Transverse colon (tissue), 4 donors: ENCODE measurements at regions not wholly inside any gene's neighbourhood (a gene's known extent, or its start where the extent isn't known, plus 50 kb on each side); places are given as distances from the start of the nearest gene placed in this dataset.

Experiments
- DNase-seq: peaks from one replicate; pipeline ENCODE4 v3.0.0-alpha.2; 2019
- H3K27ac ChIP-seq, 4 donors: fragments of 200-600 bp; sonication (generic); 2 replicates each; pipeline ENCODE4 v1.5.1; 2016 to 2018; ENCODE audit warnings: inconsistent platforms in 4 of 4
- H3K27me3 ChIP-seq: fragments of 200-600 bp; sonication (generic); 2 replicates; pipeline ENCODE4 v1.5.1; 2017; ENCODE audit warnings: inconsistent platforms
- H3K36me3 ChIP-seq, 4 donors: fragments of 200-600 bp; sonication (generic); 2 replicates each; pipeline ENCODE4 v1.5.1; 2017 to 2019; ENCODE audit warnings: inconsistent platforms in 4 of 4
- H3K4me1 ChIP-seq, 4 donors: fragments of 200-600 bp; sonication (generic); 2 replicates each; pipeline ENCODE4 v1.5.1; 2017 to 2020; ENCODE audit warnings: inconsistent platforms in 4 of 4
- H3K4me3 ChIP-seq, 4 donors: fragments of 200-600 bp; sonication (generic); 1 replicate in 1 of 4; 2 replicates in 3 of 4; pipeline versions ENCODE4 v1.5.1 to v1.6.1; 2017 to 2019; ENCODE audit warnings: inconsistent platforms in 4 of 4
- H3K9me3 ChIP-seq, 2 donors: fragments of 200-600 bp; sonication (generic); 2 replicates each; pipeline ENCODE4 v1.5.1; 2017 to 2019; ENCODE audit warnings: inconsistent platforms in 2 of 2
- CTCF ChIP-seq, 5 experiments: fragments of 200-600 bp in 3 of 5; fragments of 450-650 bp in 2 of 5; sonication (generic) in 3 of 5; IDR thresholded peaks; 1 replicate in 2 of 5; 2 replicates in 3 of 5; pipeline ENCODE4 v1.5.1; 2016 to 2017; ENCODE audit warnings: antibody characterized with exemption in 5 of 5, inconsistent platforms in 3 of 5, mild to moderate bottlenecking in 2 of 5, moderate library complexity in 1 of 5
- EP300 ChIP-seq: sonication (generic); formaldehyde crosslinking; IDR thresholded peaks from one replicate; pipeline ENCODE4 v1.6.1; 2017; ENCODE audit warnings: antibody characterized with exemption, low read depth
- POLR2A ChIP-seq: fragments of 450-650 bp; IDR thresholded peaks from one replicate; pipeline ENCODE4 v1.6.1; 2016; ENCODE audit warnings: antibody characterized with exemption, mild to moderate bottlenecking, moderate library complexity
- POLR2AphosphoS5 ChIP-seq, 3 donors: sonication (generic); formaldehyde crosslinking; IDR thresholded peaks; one replicate each; pipeline ENCODE4 v1.6.1; 2016; ENCODE audit warnings: antibody characterized with exemption in 3 of 3
- WGBS, 2 donors: methylation state at CpG; one replicate each; pipeline ENCODE4 v1.1.5; 2018; ENCODE audit warnings: low coverage in 1 of 2; 5-methylcytosine and 5-hydroxymethylcytosine counted together
- in situ Hi-C, 4 donors: fragments of 200-750 bp; cut with MboI; loops; one replicate each; pipeline versions ENCODE4 v1.15.0 to v1.15.1; 2017; ENCODE audit warnings: low sequenced_read_pairs in 3 of 4, low pct_ligation_motif_present in 1 of 4, low pct_unique_long_range_greater_than_20kb in 1 of 4
- intact Hi-C: fragments of 100-400 bp; cut with DNase I; formaldehyde crosslinking; loops from one replicate; pipeline ENCODE4 v1.15.1; 2023; ENCODE audit warnings: low total_unique reads

DNA sequence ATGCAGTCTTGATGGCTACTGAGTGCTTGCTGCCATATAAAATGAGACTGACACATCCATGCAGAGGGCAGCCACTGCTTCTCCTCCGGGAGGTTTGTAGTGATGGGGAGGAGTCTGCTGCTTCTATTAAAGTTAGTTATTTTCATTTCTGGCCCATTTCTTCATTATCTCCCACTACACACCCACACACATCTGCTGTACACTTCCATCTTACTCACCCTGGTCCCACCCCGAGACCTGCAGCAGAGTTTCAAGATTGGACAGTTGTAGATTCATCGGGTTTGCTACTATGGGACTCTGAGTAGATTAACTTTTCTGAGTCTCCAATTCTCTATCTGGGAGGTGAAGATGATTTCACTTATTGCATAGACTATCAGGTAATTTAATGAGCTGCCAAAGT, 176.2 kb upstream of the SNX19 start:
- Histone ChIP-seq H3K4me3 (no peak overlapping the region), H3K27me3 (no peaks in the 10 kb centered on the region), H3K36me3 (no peaks in the 10 kb centered on the region), H3K9me3 (no peaks in the 10 kb centered on the region), H3K4me1 (no peaks in the 10 kb centered on the region), H3K27ac (no peak overlapping the region)
- intact Hi-C loops (no loop called here), in situ Hi-C loops (no loop called here)
- DNase-seq = no peak
- no peak for TF ChIP-seq POLR2A
- no peak for TF ChIP-seq CTCF (IDR thresholded peaks at IDR 0.05)
- no peak for TF ChIP-seq POLR2AphosphoS5 (IDR thresholded peaks at IDR 0.05)
- TF ChIP-seq EP300 = no peak
- 86 to 89% methylated on average over 3 of the region's 3 CpGs for WGBS, 2 donors

- 93% methylated on average over 1 of the region's 1 CpG; no CpG with 5 or more reads in 1 of the 2 donors for WGBS, 2 donors
- no peak for TF ChIP-seq CTCF (IDR thresholded peaks at IDR 0.05)
- no peak for TF ChIP-seq EP300
- TF ChIP-seq POLR2A = no peak
- no peak for TF ChIP-seq POLR2AphosphoS5 (IDR thresholded peaks at IDR 0.05)
- in situ Hi-C loops = no loop called here
Measured at GRCh38 chr11:131094827-131095226, 178.5 kb upstream of the SNX19 start.

GRCh38 chr11:131095511-131096185, 179.4 kb upstream of the SNX19 start:
- intact Hi-C loops = no loop called here
- 71 to 76% methylated on average over 5 to 11 of the region's 11 CpGs for WGBS, 2 donors
- Histone ChIP-seq H3K27ac (no peak overlapping the region), H3K9me3 (no peaks in the 10 kb centered on the region), H3K4me3 (no peak overlapping the region), H3K4me1 (no peaks in the 10 kb centered on the region), H3K27me3 (no peaks in the 10 kb centered on the region), H3K36me3 (no peaks in the 10 kb centered on the region)
- in situ Hi-C loops = no loop called here
- TF ChIP-seq CTCF (IDR thresholded peaks at IDR 0.05) (no peak), EP300 (no peak), POLR2A (no peak), POLR2AphosphoS5 (IDR thresholded peaks at IDR 0.05) (no peak)
- DNase-seq = no peak

More at GRCh38 chr11:131094827-131095226, 178.5 kb upstream of the SNX19 start:
- Histone ChIP-seq H3K9me3 (no peaks in the 10 kb centered on the region), H3K27me3 (no peaks in the 10 kb centered on the region), H3K36me3 (no peaks in the 10 kb centered on the region), H3K4me3 (no peak overlapping the region), H3K27ac (no peak overlapping the region), H3K4me1 (no peaks in the 10 kb centered on the region)
- intact Hi-C loops = no loop called here
- no peak for DNase-seq

DNA sequence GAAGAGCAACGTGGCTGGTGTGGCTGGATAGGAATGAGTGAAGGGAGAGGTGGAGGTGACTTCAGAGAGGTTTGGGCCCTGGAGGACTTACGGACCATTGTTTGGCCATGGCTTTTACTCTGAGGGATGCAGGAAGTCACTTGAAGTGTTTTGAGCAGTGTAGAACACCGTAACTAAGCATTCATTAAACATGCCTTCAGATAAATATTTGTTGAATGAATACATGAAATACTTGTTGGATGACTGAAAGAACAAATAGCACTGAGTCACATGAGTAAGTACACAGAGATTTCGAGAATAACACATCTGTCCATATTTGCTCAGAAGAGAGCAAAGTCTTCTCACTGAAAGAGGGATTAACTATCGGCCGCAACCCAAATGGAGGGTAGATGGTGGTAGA, 182.7 kb upstream of the SNX19 start:
- Histone ChIP-seq H3K27me3 (no peaks in the 10 kb centered on the region), H3K36me3 (no peaks in the 10 kb centered on the region), H3K27ac (no peak overlapping the region), H3K4me3 (no peak overlapping the region), H3K9me3 (no peaks in the 10 kb centered on the region), H3K4me1 (no peaks in the 10 kb centered on the region)
- 55 to 56% methylated on average over 6 of the region's 6 CpGs for WGBS, 2 donors
- no peak for DNase-seq
- in situ Hi-C loops = no loop called here
- TF ChIP-seq CTCF (IDR thresholded peaks at IDR 0.05) (no peak), POLR2AphosphoS5 (IDR thresholded peaks at IDR 0.05) (no peak), EP300 (no peak), POLR2A (no peak)
- intact Hi-C loops = no loop called here
